ENCODE measurements at regions not wholly inside any gene's neighbourhood (a gene's known extent, or its start where the extent isn't known, plus 50 kb on each side); places are given as distances from the start of the nearest gene placed in this dataset.

DNA sequence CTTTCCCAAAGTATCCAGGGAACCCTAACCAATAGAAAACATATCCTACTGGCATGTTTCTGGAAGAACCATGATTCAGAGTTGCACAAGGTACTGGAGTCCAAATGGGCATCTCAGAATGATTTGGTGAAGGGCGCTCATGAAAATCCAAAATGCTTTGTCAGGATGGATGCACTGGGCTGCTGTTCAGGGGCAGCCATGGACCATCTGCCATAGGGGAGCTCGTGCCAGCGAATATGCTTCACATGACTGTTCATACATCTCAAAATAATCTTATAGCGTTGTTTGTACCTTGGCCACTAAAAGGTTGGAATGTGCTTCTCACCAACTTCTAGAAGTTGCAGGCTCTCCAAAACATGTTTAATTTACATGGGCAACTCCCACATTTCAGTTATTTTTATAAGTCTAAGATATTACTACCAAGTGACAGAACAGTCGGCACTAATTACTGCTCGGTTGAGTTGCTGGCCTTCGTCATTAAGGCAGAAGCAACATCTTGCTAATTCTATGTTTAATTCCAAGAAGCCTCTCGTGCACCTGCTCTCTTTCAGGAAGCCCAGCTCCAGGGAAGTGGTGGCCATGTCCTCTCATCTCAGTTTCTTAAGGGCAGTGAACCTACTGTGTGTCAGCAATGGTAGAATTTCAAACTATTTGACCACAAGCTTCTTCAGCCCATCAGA, 1497.7 kb downstream of the TBC1D22A start:
- 83 to 91% (median 85%) methylated on average over 8 of the region's 8 CpGs for WGBS, 4 donors
- no peaks in the 10 kb centered on the region for H3K4me1 ChIP-seq (replicated peaks in 1 of 2)
- H3K36me3 ChIP-seq (replicated peaks in 1 of 2): no peaks in the 10 kb centered on the region
- no peak overlapping the region for H3K27ac ChIP-seq
- H3K27me3 ChIP-seq: no peaks in the 10 kb centered on the region
- DNase-seq: no peak
- intact Hi-C loops (cut with DNase I): no loop called here
- no peaks in the 10 kb centered on the region for H3K9me3 ChIP-seq (replicated peaks in 1 of 3)
- H3K4me3 ChIP-seq: no peak overlapping the region
- TF ChIP-seq POLR2A (IDR thresholded peaks at IDR 0.05): no peak
- TF ChIP-seq, protein P1, sequence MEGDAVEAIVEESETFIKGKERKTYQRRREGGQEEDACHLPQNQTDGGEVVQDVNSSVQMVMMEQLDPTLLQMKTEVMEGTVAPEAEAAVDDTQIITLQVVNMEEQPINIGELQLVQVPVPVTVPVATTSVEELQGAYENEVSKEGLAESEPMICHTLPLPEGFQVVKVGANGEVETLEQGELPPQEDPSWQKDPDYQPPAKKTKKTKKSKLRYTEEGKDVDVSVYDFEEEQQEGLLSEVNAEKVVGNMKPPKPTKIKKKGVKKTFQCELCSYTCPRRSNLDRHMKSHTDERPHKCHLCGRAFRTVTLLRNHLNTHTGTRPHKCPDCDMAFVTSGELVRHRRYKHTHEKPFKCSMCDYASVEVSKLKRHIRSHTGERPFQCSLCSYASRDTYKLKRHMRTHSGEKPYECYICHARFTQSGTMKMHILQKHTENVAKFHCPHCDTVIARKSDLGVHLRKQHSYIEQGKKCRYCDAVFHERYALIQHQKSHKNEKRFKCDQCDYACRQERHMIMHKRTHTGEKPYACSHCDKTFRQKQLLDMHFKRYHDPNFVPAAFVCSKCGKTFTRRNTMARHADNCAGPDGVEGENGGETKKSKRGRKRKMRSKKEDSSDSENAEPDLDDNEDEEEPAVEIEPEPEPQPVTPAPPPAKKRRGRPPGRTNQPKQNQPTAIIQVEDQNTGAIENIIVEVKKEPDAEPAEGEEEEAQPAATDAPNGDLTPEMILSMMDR (IDR thresholded peaks at IDR 0.05): no peak

- 81 to 88% (median 86%) methylated on average over 8 of the region's 8 CpGs for WGBS, 4 donors
- no peaks in the 10 kb centered on the region for H3K9me3 ChIP-seq (replicated peaks in 1 of 3)
- no peak overlapping the region for H3K4me3 ChIP-seq
- no peaks in the 10 kb centered on the region for H3K36me3 ChIP-seq (replicated peaks in 1 of 2)
- H3K27ac ChIP-seq: no peak overlapping the region
- intact Hi-C loops (cut with DNase I): no loop called here
- no peaks in the 10 kb centered on the region for H3K4me1 ChIP-seq (replicated peaks in 1 of 2)
- no peaks in the 10 kb centered on the region for H3K27me3 ChIP-seq
- TF ChIP-seq, protein P1 (IDR thresholded peaks at IDR 0.05): no peak
- TF ChIP-seq POLR2A (IDR thresholded peaks at IDR 0.05): no peak
- no peak for DNase-seq
Measured at GRCh38 chr22:48258811-48259210, 1496.4 kb downstream of the TBC1D22A start.

GRCh38 chr22:48258064-48258701, 1495.7 kb downstream of the TBC1D22A start:
- H3K27me3 ChIP-seq: no peaks in the 10 kb centered on the region
- H3K36me3 ChIP-seq (replicated peaks in 1 of 2): no peaks in the 10 kb centered on the region
- TF ChIP-seq POLR2A (IDR thresholded peaks at IDR 0.05): no peak
- TF ChIP-seq, protein P1 (IDR thresholded peaks at IDR 0.05): no peak
- H3K4me1 ChIP-seq (replicated peaks in 1 of 2): no peaks in the 10 kb centered on the region
- DNase-seq: no peak
- H3K27ac ChIP-seq: no peak overlapping the region
- intact Hi-C loops (cut with DNase I): no loop called here
- 67 to 81% (median 74%) methylated on average over 12 of the region's 12 CpGs for WGBS, 4 donors
- no peaks in the 10 kb centered on the region for H3K9me3 ChIP-seq (replicated peaks in 1 of 3)
- no peak overlapping the region for H3K4me3 ChIP-seq

DNA sequence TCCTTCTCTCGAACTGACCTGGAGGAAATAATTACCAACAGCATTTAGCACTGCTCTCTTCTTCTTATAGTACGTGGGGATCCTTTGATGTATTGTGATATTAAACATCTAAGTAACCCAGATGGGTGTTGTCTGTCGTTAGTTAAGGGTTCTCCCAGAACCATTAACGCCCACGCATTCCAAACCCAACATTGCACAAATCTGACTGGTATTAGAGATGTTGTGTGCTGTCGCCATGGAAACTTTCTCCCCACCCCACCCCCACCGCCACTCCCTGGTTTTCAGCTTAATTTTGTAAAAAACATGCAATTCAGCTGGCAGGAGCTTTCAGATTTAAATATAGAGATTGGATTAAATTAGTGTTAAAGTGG, 1495.2 kb downstream of the TBC1D22A start:
- DNase-seq: no peak
- Histone ChIP-seq H3K27me3 (no peaks in the 10 kb centered on the region), H3K4me1 (replicated peaks in 1 of 2) (no peaks in the 10 kb centered on the region), H3K4me3 (no peak overlapping the region), H3K9me3 (replicated peaks in 1 of 3) (no peaks in the 10 kb centered on the region), H3K27ac (no peak overlapping the region), H3K36me3 (replicated peaks in 1 of 2) (no peaks in the 10 kb centered on the region)
- intact Hi-C loops (cut with DNase I): no loop called here
- TF ChIP-seq POLR2A (IDR thresholded peaks at IDR 0.05): no peak
- TF ChIP-seq, protein P1 (IDR thresholded peaks at IDR 0.05): no peak
- WGBS, 4 donors: 56 to 64% (median 63%) methylated on average over 7 of the region's 7 CpGs

Measured in adrenal gland (tissue), 9 donors.